Neural progenitor cell (in vitro differentiated cells): ENCODE measurements at regions not wholly inside any gene's neighbourhood (a gene's known extent, or its start where the extent isn't known, plus 50 kb on each side); places are given as distances from the start of the nearest gene placed in this dataset.

ENCODE experiments used
- DNase-seq: peaks from one replicate; pipeline ENCODE4 v3.0.0-alpha.2; 2016; ENCODE audit warnings: low spot score
- H2AFZ ChIP-seq: fragments of 200-600 bp; sonication (generic); replicated peaks from 2 replicates; pipeline ENCODE4 v1.6.1; 2016; ENCODE audit warnings: antibody characterized with exemption
- H3F3A ChIP-seq: fragments of 200-600 bp; sonication (generic); 2 replicates; pipeline ENCODE4 v1.6.1; 2016; ENCODE audit warnings: antibody characterized with exemption, low read depth
- H3K27ac ChIP-seq: fragments of 200-600 bp; sonication (generic); 2 replicates; pipeline ENCODE4 v1.5.1; 2016; ENCODE audit warnings: mild to moderate bottlenecking
- H3K27me3 ChIP-seq: fragments of 200-600 bp; sonication (generic); 2 replicates; pipeline ENCODE4 v1.6.1; 2016; ENCODE audit warnings: mild to moderate bottlenecking, moderate library complexity
- H3K36me3 ChIP-seq: fragments of 200-600 bp; sonication (generic); 2 replicates; pipeline ENCODE4 v1.5.1; 2016
- H3K4me1 ChIP-seq: fragments of 200-600 bp; sonication (generic); 2 replicates; pipeline ENCODE4 v1.6.1; 2016; ENCODE audit warnings: mixed run types
- H3K4me2 ChIP-seq: fragments of 200-600 bp; sonication (generic); 2 replicates; pipeline ENCODE4 v1.6.1; 2016
- H3K4me3 ChIP-seq: fragments of 200-600 bp; sonication (generic); 2 replicates; pipeline ENCODE4 v1.5.1; 2016
- H3K79me2 ChIP-seq: fragments of 200-600 bp; sonication (generic); 2 replicates; pipeline ENCODE4 v1.6.1; 2016; ENCODE audit warnings: low read depth
- H3K9ac ChIP-seq: fragments of 200-600 bp; sonication (generic); 2 replicates; pipeline ENCODE4 v1.6.1; 2016
- H3K9me3 ChIP-seq: fragments of 200-600 bp; sonication (generic); 2 replicates; pipeline ENCODE4 v1.5.1; 2016; ENCODE audit warnings: low read depth
- H4K20me1 ChIP-seq: fragments of 200-600 bp; sonication (generic); 2 replicates; pipeline ENCODE4 v1.6.1; 2016; ENCODE audit warnings: low read depth
- H3K27ac Mint-ChIP-seq: 3 replicates; pipeline ENCODE4 v1.8.0; 2021; ENCODE audit warnings: mixed read lengths
- H3K27me3 Mint-ChIP-seq: 2 replicates; pipeline ENCODE4 v1.8.0; 2022; ENCODE audit warnings: low read depth, mild to moderate bottlenecking, inconsistent platforms, moderate library complexity, mixed read lengths; ENCODE audit not compliant: insufficient read depth
- H3K36me3 Mint-ChIP-seq: 3 replicates; pipeline ENCODE4 v1.8.0; 2021; ENCODE audit warnings: mixed read lengths
- H3K4me1 Mint-ChIP-seq: 3 replicates; pipeline ENCODE4 v1.8.0; 2021; ENCODE audit warnings: mixed read lengths
- H3K4me3 Mint-ChIP-seq: 3 replicates; pipeline ENCODE4 v1.8.0; 2021; ENCODE audit warnings: mild to moderate bottlenecking, moderate library complexity, mixed read lengths
- H3K9me3 Mint-ChIP-seq: 3 replicates; pipeline ENCODE4 v1.8.0; 2020; ENCODE audit warnings: mixed read lengths
- EZH2 ChIP-seq: fragments of 200-600 bp; sonication (generic); IDR thresholded peaks from 2 replicates; pipeline ENCODE4 v1.6.1; 2017; ENCODE audit warnings: antibody characterized with exemption, mild to moderate bottlenecking, moderate library complexity
- EZH2phosphoT487 ChIP-seq: fragments of 200-600 bp; sonication (generic); IDR thresholded peaks from 2 replicates; pipeline ENCODE4 v1.6.1; 2017; ENCODE audit warnings: antibody characterized with exemption
- TF ChIP-seq, protein P1 (sequence below): fragments of 200-600 bp; sonication (generic); IDR thresholded peaks from 2 replicates; pipeline ENCODE4 v1.5.1; 2017; ENCODE audit warnings: antibody characterized with exemption, mild to moderate bottlenecking

DNA sequence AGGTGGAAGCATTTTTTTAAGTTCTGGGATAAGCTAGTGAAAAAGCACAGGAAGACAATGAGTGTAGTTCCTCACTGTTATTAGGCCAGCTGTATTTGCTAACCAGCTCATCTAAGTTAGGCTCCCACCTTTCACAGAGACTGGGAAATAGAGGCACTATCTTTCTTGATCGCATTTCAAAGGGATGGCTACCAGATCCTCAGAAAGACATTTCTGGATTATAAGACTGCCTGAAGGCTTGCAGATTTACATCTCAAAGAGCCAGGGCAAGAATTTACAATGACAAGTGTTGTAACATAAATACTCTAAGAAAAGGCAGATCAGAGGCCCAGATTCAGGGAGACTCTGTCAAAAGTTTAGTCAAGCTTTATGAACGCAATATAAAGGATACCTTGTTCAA lies 1005.5 kb downstream of the PCDH9 start:
- Mint-ChIP-seq H3K4me3 (no peak overlapping the region), H3K9me3 (no peaks in the 10 kb centered on the region), H3K27ac (peak overlapping the region; percentile 37), H3K36me3 (no peaks in the 10 kb centered on the region), H3K4me1 (peaks cover 24% of the 10 kb centered on the region), H3K27me3 (no peaks in the 10 kb centered on the region)
- Histone ChIP-seq H3K4me2 (peak overlapping the region; percentile 66), H3K27me3 (peaks cover 65% of the 10 kb centered on the region), H3K27ac (peak overlapping the region; percentile 89), H3K4me3 (peak overlapping the region; percentile 15), H2AFZ (no peak overlapping the region), H3K4me1 (peaks cover 59% of the 10 kb centered on the region), H3K36me3 (no peaks in the 10 kb centered on the region), H3K9me3 (no peaks in the 10 kb centered on the region), H4K20me1 (peaks cover 11% of the 10 kb centered on the region), H3K9ac (no peak overlapping the region), H3K79me2 (no peaks in the 10 kb centered on the region), H3F3A (peaks cover 32% of the 10 kb centered on the region)
- TF ChIP-seq, protein P1, sequence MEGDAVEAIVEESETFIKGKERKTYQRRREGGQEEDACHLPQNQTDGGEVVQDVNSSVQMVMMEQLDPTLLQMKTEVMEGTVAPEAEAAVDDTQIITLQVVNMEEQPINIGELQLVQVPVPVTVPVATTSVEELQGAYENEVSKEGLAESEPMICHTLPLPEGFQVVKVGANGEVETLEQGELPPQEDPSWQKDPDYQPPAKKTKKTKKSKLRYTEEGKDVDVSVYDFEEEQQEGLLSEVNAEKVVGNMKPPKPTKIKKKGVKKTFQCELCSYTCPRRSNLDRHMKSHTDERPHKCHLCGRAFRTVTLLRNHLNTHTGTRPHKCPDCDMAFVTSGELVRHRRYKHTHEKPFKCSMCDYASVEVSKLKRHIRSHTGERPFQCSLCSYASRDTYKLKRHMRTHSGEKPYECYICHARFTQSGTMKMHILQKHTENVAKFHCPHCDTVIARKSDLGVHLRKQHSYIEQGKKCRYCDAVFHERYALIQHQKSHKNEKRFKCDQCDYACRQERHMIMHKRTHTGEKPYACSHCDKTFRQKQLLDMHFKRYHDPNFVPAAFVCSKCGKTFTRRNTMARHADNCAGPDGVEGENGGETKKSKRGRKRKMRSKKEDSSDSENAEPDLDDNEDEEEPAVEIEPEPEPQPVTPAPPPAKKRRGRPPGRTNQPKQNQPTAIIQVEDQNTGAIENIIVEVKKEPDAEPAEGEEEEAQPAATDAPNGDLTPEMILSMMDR = no peak
- peak; percentile 76 for TF ChIP-seq EZH2phosphoT487
- DNase-seq = peak; percentile 72

DNA sequence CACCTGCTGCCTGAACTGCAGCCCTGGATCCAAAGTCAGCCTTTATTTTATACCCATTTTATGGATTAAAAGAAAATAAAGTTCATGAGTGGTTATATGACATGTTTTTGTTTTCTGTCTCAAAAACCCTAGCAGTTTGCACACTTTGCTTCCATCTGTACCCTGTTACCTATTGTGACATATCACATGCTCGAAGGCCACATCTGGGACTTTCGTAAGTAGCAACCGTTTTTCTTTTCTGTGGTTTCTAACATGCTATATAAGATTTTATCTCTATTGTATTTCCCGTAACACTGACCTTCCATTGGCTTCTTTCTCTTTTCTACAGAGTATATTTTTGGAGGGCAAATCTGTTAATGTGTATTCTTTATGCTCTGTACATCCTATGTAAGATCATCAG lies 1007.2 kb downstream of the PCDH9 start:
- no peak overlapping the region for H3K9ac ChIP-seq
- no peaks in the 10 kb centered on the region for H3K79me2 ChIP-seq
- Mint-ChIP-seq H3K4me1 (peaks cover 35% of the 10 kb centered on the region), H3K27me3 (no peaks in the 10 kb centered on the region), H3K36me3 (no peaks in the 10 kb centered on the region), H3K4me3 (no peak overlapping the region), H3K27ac (no peak overlapping the region), H3K9me3 (no peaks in the 10 kb centered on the region)
- peaks cover 14% of the 10 kb centered on the region for H4K20me1 ChIP-seq
- H3K27ac ChIP-seq = no peak overlapping the region
- H3K27me3 ChIP-seq = peaks cover 74% of the 10 kb centered on the region
- H3K4me3 ChIP-seq = no peak overlapping the region
- no peaks in the 10 kb centered on the region for H3K9me3 ChIP-seq
- H3K4me1 ChIP-seq = peaks cover 72% of the 10 kb centered on the region
- no peak overlapping the region for H3K4me2 ChIP-seq
- DNase-seq = no peak
- TF ChIP-seq, protein P1 = no peak
- TF ChIP-seq EZH2 (no peak), EZH2phosphoT487 (no peak)
- peaks cover 44% of the 10 kb centered on the region for H3F3A ChIP-seq
- H3K36me3 ChIP-seq = no peaks in the 10 kb centered on the region
- no peak overlapping the region for H2AFZ ChIP-seq

DNA sequence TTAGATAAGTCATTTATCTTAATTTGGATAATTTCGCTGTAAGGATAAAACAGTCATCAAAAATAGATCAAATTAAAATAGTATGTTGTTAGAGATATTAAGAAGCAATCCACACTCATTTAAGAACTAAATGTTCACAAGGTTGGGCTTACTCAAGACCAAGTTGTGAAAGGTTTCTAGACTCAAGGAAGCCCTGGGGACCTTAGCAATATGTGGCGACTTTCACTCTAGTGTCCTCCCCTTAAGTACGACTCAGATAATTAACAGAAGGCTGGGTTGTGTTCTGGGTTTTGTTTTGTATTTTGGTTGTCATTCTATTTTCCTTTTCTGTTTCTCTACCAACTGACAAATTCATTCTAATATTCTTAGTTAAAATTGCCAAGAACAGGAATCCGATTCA lies 1008.0 kb downstream of the PCDH9 start:
- peaks cover 72% of the 10 kb centered on the region for H3K4me1 ChIP-seq
- no peak overlapping the region for H3K27ac ChIP-seq
- DNase-seq = no peak
- H2AFZ ChIP-seq = no peak overlapping the region
- H3K9ac ChIP-seq = no peak overlapping the region
- no peak overlapping the region for H3K4me3 ChIP-seq
- Mint-ChIP-seq H3K27ac (no peak overlapping the region), H3K4me3 (no peak overlapping the region), H3K4me1 (peaks cover 35% of the 10 kb centered on the region), H3K9me3 (no peaks in the 10 kb centered on the region), H3K36me3 (no peaks in the 10 kb centered on the region), H3K27me3 (no peaks in the 10 kb centered on the region)
- TF ChIP-seq EZH2 (no peak), EZH2phosphoT487 (no peak)
- TF ChIP-seq, protein P1 = no peak
- no peaks in the 10 kb centered on the region for H3K36me3 ChIP-seq
- peaks cover 75% of the 10 kb centered on the region for H3K27me3 ChIP-seq
- H4K20me1 ChIP-seq = peaks cover 14% of the 10 kb centered on the region
- peaks cover 44% of the 10 kb centered on the region for H3F3A ChIP-seq
- no peak overlapping the region for H3K4me2 ChIP-seq
- H3K79me2 ChIP-seq = no peaks in the 10 kb centered on the region
- no peaks in the 10 kb centered on the region for H3K9me3 ChIP-seq
